ENCODE measurements at regions not wholly inside any gene's neighbourhood (a gene's known extent, or its start where the extent isn't known, plus 50 kb on each side); places are given as distances from the start of the nearest gene placed in this dataset.

- TF ChIP-seq HDAC2 (IDR thresholded peaks at IDR 0.05; ENCODE audit: borderline replicate concordance in 1 of 2, low read depth in 2 of 2, low read length in 2 of 2) (no peak), RFX5 (IDR thresholded peaks at IDR 0.05; ENCODE audit: borderline replicate concordance, low read depth, low read length) (no peak), TEAD4 (IDR thresholded peaks at IDR 0.05; ENCODE audit: low read depth, low read length) (no peak), KDM4A (IDR thresholded peaks at IDR 0.05; ENCODE audit: low read depth, low read length, severe bottlenecking) (no peak)
- TF ChIP-seq, protein P1, sequence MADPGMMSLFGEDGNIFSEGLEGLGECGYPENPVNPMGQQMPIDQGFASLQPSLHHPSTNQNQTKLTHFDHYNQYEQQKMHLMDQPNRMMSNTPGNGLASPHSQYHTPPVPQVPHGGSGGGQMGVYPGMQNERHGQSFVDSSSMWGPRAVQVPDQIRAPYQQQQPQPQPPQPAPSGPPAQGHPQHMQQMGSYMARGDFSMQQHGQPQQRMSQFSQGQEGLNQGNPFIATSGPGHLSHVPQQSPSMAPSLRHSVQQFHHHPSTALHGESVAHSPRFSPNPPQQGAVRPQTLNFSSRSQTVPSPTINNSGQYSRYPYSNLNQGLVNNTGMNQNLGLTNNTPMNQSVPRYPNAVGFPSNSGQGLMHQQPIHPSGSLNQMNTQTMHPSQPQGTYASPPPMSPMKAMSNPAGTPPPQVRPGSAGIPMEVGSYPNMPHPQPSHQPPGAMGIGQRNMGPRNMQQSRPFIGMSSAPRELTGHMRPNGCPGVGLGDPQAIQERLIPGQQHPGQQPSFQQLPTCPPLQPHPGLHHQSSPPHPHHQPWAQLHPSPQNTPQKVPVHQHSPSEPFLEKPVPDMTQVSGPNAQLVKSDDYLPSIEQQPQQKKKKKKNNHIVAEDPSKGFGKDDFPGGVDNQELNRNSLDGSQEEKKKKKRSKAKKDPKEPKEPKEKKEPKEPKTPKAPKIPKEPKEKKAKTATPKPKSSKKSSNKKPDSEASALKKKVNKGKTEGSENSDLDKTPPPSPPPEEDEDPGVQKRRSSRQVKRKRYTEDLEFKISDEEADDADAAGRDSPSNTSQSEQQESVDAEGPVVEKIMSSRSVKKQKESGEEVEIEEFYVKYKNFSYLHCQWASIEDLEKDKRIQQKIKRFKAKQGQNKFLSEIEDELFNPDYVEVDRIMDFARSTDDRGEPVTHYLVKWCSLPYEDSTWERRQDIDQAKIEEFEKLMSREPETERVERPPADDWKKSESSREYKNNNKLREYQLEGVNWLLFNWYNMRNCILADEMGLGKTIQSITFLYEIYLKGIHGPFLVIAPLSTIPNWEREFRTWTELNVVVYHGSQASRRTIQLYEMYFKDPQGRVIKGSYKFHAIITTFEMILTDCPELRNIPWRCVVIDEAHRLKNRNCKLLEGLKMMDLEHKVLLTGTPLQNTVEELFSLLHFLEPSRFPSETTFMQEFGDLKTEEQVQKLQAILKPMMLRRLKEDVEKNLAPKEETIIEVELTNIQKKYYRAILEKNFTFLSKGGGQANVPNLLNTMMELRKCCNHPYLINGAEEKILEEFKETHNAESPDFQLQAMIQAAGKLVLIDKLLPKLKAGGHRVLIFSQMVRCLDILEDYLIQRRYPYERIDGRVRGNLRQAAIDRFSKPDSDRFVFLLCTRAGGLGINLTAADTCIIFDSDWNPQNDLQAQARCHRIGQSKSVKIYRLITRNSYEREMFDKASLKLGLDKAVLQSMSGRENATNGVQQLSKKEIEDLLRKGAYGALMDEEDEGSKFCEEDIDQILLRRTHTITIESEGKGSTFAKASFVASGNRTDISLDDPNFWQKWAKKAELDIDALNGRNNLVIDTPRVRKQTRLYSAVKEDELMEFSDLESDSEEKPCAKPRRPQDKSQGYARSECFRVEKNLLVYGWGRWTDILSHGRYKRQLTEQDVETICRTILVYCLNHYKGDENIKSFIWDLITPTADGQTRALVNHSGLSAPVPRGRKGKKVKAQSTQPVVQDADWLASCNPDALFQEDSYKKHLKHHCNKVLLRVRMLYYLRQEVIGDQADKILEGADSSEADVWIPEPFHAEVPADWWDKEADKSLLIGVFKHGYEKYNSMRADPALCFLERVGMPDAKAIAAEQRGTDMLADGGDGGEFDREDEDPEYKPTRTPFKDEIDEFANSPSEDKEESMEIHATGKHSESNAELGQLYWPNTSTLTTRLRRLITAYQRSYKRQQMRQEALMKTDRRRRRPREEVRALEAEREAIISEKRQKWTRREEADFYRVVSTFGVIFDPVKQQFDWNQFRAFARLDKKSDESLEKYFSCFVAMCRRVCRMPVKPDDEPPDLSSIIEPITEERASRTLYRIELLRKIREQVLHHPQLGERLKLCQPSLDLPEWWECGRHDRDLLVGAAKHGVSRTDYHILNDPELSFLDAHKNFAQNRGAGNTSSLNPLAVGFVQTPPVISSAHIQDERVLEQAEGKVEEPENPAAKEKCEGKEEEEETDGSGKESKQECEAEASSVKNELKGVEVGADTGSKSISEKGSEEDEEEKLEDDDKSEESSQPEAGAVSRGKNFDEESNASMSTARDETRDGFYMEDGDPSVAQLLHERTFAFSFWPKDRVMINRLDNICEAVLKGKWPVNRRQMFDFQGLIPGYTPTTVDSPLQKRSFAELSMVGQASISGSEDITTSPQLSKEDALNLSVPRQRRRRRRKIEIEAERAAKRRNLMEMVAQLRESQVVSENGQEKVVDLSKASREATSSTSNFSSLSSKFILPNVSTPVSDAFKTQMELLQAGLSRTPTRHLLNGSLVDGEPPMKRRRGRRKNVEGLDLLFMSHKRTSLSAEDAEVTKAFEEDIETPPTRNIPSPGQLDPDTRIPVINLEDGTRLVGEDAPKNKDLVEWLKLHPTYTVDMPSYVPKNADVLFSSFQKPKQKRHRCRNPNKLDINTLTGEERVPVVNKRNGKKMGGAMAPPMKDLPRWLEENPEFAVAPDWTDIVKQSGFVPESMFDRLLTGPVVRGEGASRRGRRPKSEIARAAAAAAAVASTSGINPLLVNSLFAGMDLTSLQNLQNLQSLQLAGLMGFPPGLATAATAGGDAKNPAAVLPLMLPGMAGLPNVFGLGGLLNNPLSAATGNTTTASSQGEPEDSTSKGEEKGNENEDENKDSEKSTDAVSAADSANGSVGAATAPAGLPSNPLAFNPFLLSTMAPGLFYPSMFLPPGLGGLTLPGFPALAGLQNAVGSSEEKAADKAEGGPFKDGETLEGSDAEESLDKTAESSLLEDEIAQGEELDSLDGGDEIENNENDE (IDR thresholded peaks at IDR 0.05; ENCODE audit: insufficient replicate concordance, low read length) = no peak
These were observed 227.8 kb upstream of the JUN start (continued) for GRCh38 chr1:59011663-59012062.

Measured in H1 (cell line).